Lung (tissue), 11 donors: ENCODE measurements at regions not wholly inside any gene's neighbourhood (a gene's known extent, or its start where the extent isn't known, plus 50 kb on each side); places are given as distances from the start of the nearest gene placed in this dataset.

Experiments
- ATAC-seq: fragments of 200-7000 bp; cut with Tn5 transposase; one replicate; pipeline ENCODE4 v1.9.1; 2020; ENCODE audit warnings: moderate number of reproducible peaks; ENCODE audit not compliant: insufficient read depth, low FRiP score
- DNase-seq, 3 donors: peaks; one replicate each; pipeline ENCODE4 v3.0.0-alpha.2; 2013 to 2017
- H3K27ac ChIP-seq, 2 donors: one replicate each; pipeline ENCODE4 v1.5.1; 2013; ENCODE audit warnings: mild to moderate bottlenecking in 2 of 2, moderate library complexity in 2 of 2, control low read depth in 1 of 2, inconsistent platforms in 1 of 2, low read depth in 1 of 2, low read length in 1 of 2
- H3K27me3 ChIP-seq, 3 donors: one replicate each; pipeline ENCODE4 v1.5.1; 2013; ENCODE audit warnings: low read length in 2 of 3; ENCODE audit not compliant: control insufficient read depth in 3 of 3, insufficient read depth in 3 of 3
- H3K36me3 ChIP-seq, 4 donors: one replicate each; pipeline ENCODE4 v1.5.1; 2013; ENCODE audit warnings: low read length in 4 of 4, mild to moderate bottlenecking in 1 of 4, moderate library complexity in 1 of 4; ENCODE audit not compliant: control insufficient read depth in 4 of 4, insufficient read depth in 4 of 4
- H3K4me1 ChIP-seq, 5 donors: one replicate each; pipeline ENCODE4 v1.5.1; 2013; ENCODE audit warnings: low read length in 5 of 5, mild to moderate bottlenecking in 2 of 5, moderate library complexity in 1 of 5; ENCODE audit not compliant: control insufficient read depth in 5 of 5, insufficient read depth in 5 of 5
- H3K4me3 ChIP-seq: one replicate; pipeline ENCODE4 v1.5.1; 2013; ENCODE audit warnings: mild to moderate bottlenecking, control low read depth, moderate library complexity
- H3K9ac ChIP-seq, 2 donors: one replicate each; pipeline ENCODE4 v1.5.1; 2013; ENCODE audit warnings: low read length in 2 of 2, control low read depth in 1 of 2; ENCODE audit not compliant: insufficient read depth in 1 of 2
- H3K9me3 ChIP-seq, 4 donors: one replicate each; pipeline ENCODE4 v1.5.1; 2013; ENCODE audit warnings: low read length in 3 of 4, mild to moderate bottlenecking in 1 of 4, moderate library complexity in 1 of 4; ENCODE audit not compliant: control insufficient read depth in 4 of 4, insufficient read depth in 3 of 4
- CTCF ChIP-seq: IDR thresholded peaks from 2 replicates; pipeline ENCODE4 v1.5.1; 2012; ENCODE audit warnings: mild to moderate bottlenecking; ENCODE audit errors: control extremely low read depth, extremely low read depth
- WGBS, 2 donors: extraction: QIAGEN DNeasy Blood & Tissue Kit; methylation state at CpG; one replicate each; pipeline ENCODE4 v1.1.7; 2013; 5-methylcytosine and 5-hydroxymethylcytosine counted together
- donor health status: control.
- donor health status: control.
- donor health status: Bipolar disorder and iron deficiency.
- donor health status: healthy.
- donor health status: DM: yes; HTN: yes; CAD: no.

GRCh38 chr5:33230467-33231078, 210.2 kb upstream of the TARS1 start:
- TF ChIP-seq CTCF = no peak
- peaks cover 0 to 7% (median 0%) of the 10 kb centered on the region in 4 donors for H3K9me3 ChIP-seq
- no peaks in the 10 kb centered on the region for H3K36me3 ChIP-seq
- H3K27me3 ChIP-seq = no peaks in the 10 kb centered on the region
- H3K9ac ChIP-seq = no peak overlapping the region
- 52 to 57% methylated on average over 13 of the region's 13 CpGs for WGBS, 2 donors
- no peak for ATAC-seq
- H3K4me1 ChIP-seq = peaks cover 0 to 24% (median 4%) of the 10 kb centered on the region in 5 donors
- H3K4me3 ChIP-seq = no peak overlapping the region
- peak; percentile 16 to 26 (median 20) for DNase-seq
- peak overlapping the region in 1 of 2 donors; percentile 40 for H3K27ac ChIP-seq

GRCh38 chr5:33231214-33231710, 209.5 kb upstream of the TARS1 start:
- no peak for DNase-seq
- Histone ChIP-seq H3K27ac (no peak overlapping the region), H3K4me3 (no peak overlapping the region), H3K9me3 (peaks cover 0 to under 1% (median 0%) of the 10 kb centered on the region in 4 donors), H3K4me1 (peaks cover 0 to 24% (median 4%) of the 10 kb centered on the region in 5 donors), H3K9ac (no peak overlapping the region), H3K36me3 (no peaks in the 10 kb centered on the region), H3K27me3 (no peaks in the 10 kb centered on the region)
- WGBS, 2 donors = 84 to 85% methylated on average over 1 of the region's 1 CpG
- no peak for TF ChIP-seq CTCF
- no peak for ATAC-seq

- ATAC-seq (no peak), DNase-seq (peak in 2 of 3 donors; percentile 20 to 39)
- H3K27me3 ChIP-seq = no peaks in the 10 kb centered on the region
- no peak overlapping the region for H3K9ac ChIP-seq
- WGBS, 2 donors = 75 to 78% methylated on average over 4 of the region's 4 CpGs
- no peaks in the 10 kb centered on the region for H3K36me3 ChIP-seq
- no peak for TF ChIP-seq CTCF
- H3K4me3 ChIP-seq = no peak overlapping the region
- H3K9me3 ChIP-seq = no peaks in the 10 kb centered on the region
- peaks cover 0 to 24% (median 4%) of the 10 kb centered on the region in 5 donors for H3K4me1 ChIP-seq
- no peak overlapping the region for H3K27ac ChIP-seq
Measured at GRCh38 chr5:33231935-33232334, 208.8 kb upstream of the TARS1 start.
